Esophagus squamous epithelium (tissue), 5 donors: ENCODE measurements at regions not wholly inside any gene's neighbourhood (a gene's known extent, or its start where the extent isn't known, plus 50 kb on each side); places are given as distances from the start of the nearest gene placed in this dataset.
"Not testable (repeated sequence)": the region's sequence is repeated elsewhere in the genome, so short reads cannot be mapped to it uniquely, and the experiment has no call there.

Source experiments
- DNase-seq: peaks from one replicate; lab custom pipeline; 2025; lab: John Stamatoyannopoulos, UW
- H3K27ac ChIP-seq, 4 donors: fragments of 200-600 bp; sonication (generic); one replicate each; pipeline ENCODE4 v1.5.1; 2016 to 2019; ENCODE audit warnings: mild to moderate bottlenecking in 1 of 4
- H3K27me3 ChIP-seq, 4 donors: fragments of 200-600 bp; sonication (generic); 1 replicate in 3 of 4; 2 replicates in 1 of 4; pipeline versions ENCODE4 v1.5.1 to v1.6.0; 2017 to 2021; ENCODE audit warnings: antibody characterized with exemption in 1 of 4
- H3K36me3 ChIP-seq, 3 donors: fragments of 200-600 bp; sonication (generic); one replicate each; pipeline ENCODE4 v1.5.1; 2016 to 2019
- H3K4me1 ChIP-seq, 3 donors: fragments of 200-600 bp; sonication (generic); one replicate each; pipeline ENCODE4 v1.5.1; 2017 to 2019
- H3K4me3 ChIP-seq, 4 donors: fragments of 200-600 bp; sonication (generic); 1 replicate in 3 of 4; 2 replicates in 1 of 4; pipeline ENCODE4 v1.5.1; 2016 to 2019; ENCODE audit warnings: mild to moderate bottlenecking in 2 of 4, moderate library complexity in 1 of 4
- H3K9me3 ChIP-seq, 3 donors: fragments of 200-600 bp; sonication (generic); one replicate each; pipeline ENCODE4 v1.5.1; 2016 to 2019
- CTCF ChIP-seq, 6 experiments: fragments of 450-650 bp in 4 of 6; fragments of 200-600 bp in 2 of 6; sonication (generic) in 2 of 6; IDR thresholded peaks; one replicate each; pipeline ENCODE4 v1.5.1; 2016 to 2019; ENCODE audit warnings: antibody characterized with exemption in 6 of 6, mild to moderate bottlenecking in 4 of 6, moderate library complexity in 4 of 6
- POLR2A ChIP-seq, 4 donors: fragments of 450-650 bp; IDR thresholded peaks; one replicate each; pipeline ENCODE4 v1.6.1; 2017; ENCODE audit warnings: antibody characterized with exemption in 4 of 4, mild to moderate bottlenecking in 4 of 4, moderate library complexity in 3 of 4
- WGBS, 2 donors: methylation state at CpG; one replicate each; pipeline ENCODE4 v1.1.5; 2018; 5-methylcytosine and 5-hydroxymethylcytosine counted together
- intact Hi-C: fragments of 100-400 bp; cut with DNase I; formaldehyde crosslinking; loops from one replicate; pipeline ENCODE4 v1.15.0; 2022
- donor health status: DM: yes; HTN: yes; CAD: no.

- Histone ChIP-seq H3K27ac (no peak overlapping the region), H3K36me3 (no peaks in the 10 kb centered on the region), H3K27me3 (no peaks in the 10 kb centered on the region), H3K4me1 (no peaks in the 10 kb centered on the region), H3K9me3 (no peaks in the 10 kb centered on the region), H3K4me3 (no peak overlapping the region)
- no peak for DNase-seq
- intact Hi-C loops, result no loop called here
- TF ChIP-seq POLR2A (IDR thresholded peaks at IDR 0.05), result no peak
- TF ChIP-seq CTCF (IDR thresholded peaks at IDR 0.05), result no peak
- WGBS, 2 donors, result 21 to 36% methylated on average over 2 of the region's 2 CpGs
Observed at GRCh38 chr13:82480415-82480814, 1401.9 kb downstream of the SLITRK1 start.

GRCh38 chr13:82477436-82477835, 1404.8 kb downstream of the SLITRK1 start:
- no peak for DNase-seq
- Histone ChIP-seq H3K27ac (no peak overlapping the region), H3K36me3 (no peaks in the 10 kb centered on the region), H3K9me3 (no peaks in the 10 kb centered on the region), H3K4me3 (no peak overlapping the region), H3K27me3 (no peaks in the 10 kb centered on the region), H3K4me1 (no peaks in the 10 kb centered on the region)
- no peak for TF ChIP-seq POLR2A (IDR thresholded peaks at IDR 0.05)
- TF ChIP-seq CTCF (IDR thresholded peaks at IDR 0.05), result no peak
- intact Hi-C loops, result no loop called here
- 53 to 81% methylated on average over 1 of the region's 1 CpG for WGBS, 2 donors

GRCh38 chr13:82467626-82468025, 1414.6 kb downstream of the SLITRK1 start:
- no peaks in the 10 kb centered on the region for H3K4me1 ChIP-seq
- H3K9me3 ChIP-seq, result no peaks in the 10 kb centered on the region
- H3K27me3 ChIP-seq, result no peaks in the 10 kb centered on the region
- no peak overlapping the region for H3K27ac ChIP-seq
- no peak for DNase-seq
- no peak for TF ChIP-seq POLR2A (IDR thresholded peaks at IDR 0.05)
- no peak for TF ChIP-seq CTCF (IDR thresholded peaks at IDR 0.05)
- intact Hi-C loops, result no loop called here
- no peaks in the 10 kb centered on the region for H3K36me3 ChIP-seq
- no peak overlapping the region for H3K4me3 ChIP-seq
- 29 to 31% methylated on average over 1 of the region's 1 CpG for WGBS, 2 donors

GRCh38 chr13:82459575-82459974, 1422.7 kb downstream of the SLITRK1 start:
- intact Hi-C loops, H3K4me3 ChIP-seq, H3K27ac ChIP-seq, H3K27me3 ChIP-seq, H3K9me3 ChIP-seq, DNase-seq, H3K4me1 ChIP-seq, H3K36me3 ChIP-seq: not testable (repeated sequence)
- WGBS, 2 donors, result 44 to 75% methylated on average over 4 of the region's 4 CpGs

GRCh38 chr13:82458169-82458568, 1424.1 kb downstream of the SLITRK1 start:
- DNase-seq, result no peak
- Histone ChIP-seq H3K4me3 (no peak overlapping the region), H3K36me3 (no peaks in the 10 kb centered on the region), H3K27ac (no peak overlapping the region), H3K9me3 (no peaks in the 10 kb centered on the region), H3K4me1 (no peaks in the 10 kb centered on the region), H3K27me3 (no peaks in the 10 kb centered on the region)
- intact Hi-C loops, result no loop called here
- WGBS, 2 donors, result 87 to 93% methylated on average over 13 of the region's 13 CpGs
- no peak for TF ChIP-seq POLR2A (IDR thresholded peaks at IDR 0.05)
- TF ChIP-seq CTCF (IDR thresholded peaks at IDR 0.05), result no peak

- whole genome bisulfite sequencing, 2 donors, result 76 to 79% methylated on average over 12 to 13 of the region's 13 CpGs
- H3K27me3 ChIP-seq, DNase-seq, H3K9me3 ChIP-seq, H3K27ac ChIP-seq, H3K4me1 ChIP-seq, H3K36me3 ChIP-seq, intact Hi-C loops, H3K4me3 ChIP-seq: not testable (repeated sequence)
Observed at GRCh38 chr13:82457548-82457947, 1424.7 kb downstream of the SLITRK1 start.
